Upper lobe of right lung (tissue), 1 donor: ENCODE measurements at regions not wholly inside any gene's neighbourhood (a gene's known extent, or its start where the extent isn't known, plus 50 kb on each side); places are given as distances from the start of the nearest gene placed in this dataset.

Experiments
- ATAC-seq: fragments of 200-7000 bp; cut with Tn5 transposase; one replicate; pipeline ENCODE4 v1.9.1; 2020; ENCODE audit warnings: mild to moderate bottlenecking, moderate library complexity
- DNase-seq: peaks from one replicate; pipeline ENCODE4 v3.0.0-alpha.2; 2020
- H3K27ac ChIP-seq: fragments of 200-600 bp; one replicate; pipeline ENCODE4 v1.8.0; 2022
- H3K27me3 ChIP-seq: fragments of 200-600 bp; one replicate; pipeline ENCODE4 v1.8.0; 2022; ENCODE audit warnings: mild to moderate bottlenecking
- H3K36me3 ChIP-seq: fragments of 200-600 bp; one replicate; pipeline ENCODE4 v1.8.0; 2022
- H3K4me1 ChIP-seq: fragments of 200-600 bp; one replicate; pipeline ENCODE4 v1.8.0; 2022
- H3K4me3 ChIP-seq: fragments of 200-600 bp; one replicate; pipeline ENCODE4 v1.8.0; 2022; ENCODE audit warnings: mild to moderate bottlenecking
- H3K9me3 ChIP-seq: fragments of 200-600 bp; one replicate; pipeline ENCODE4 v1.8.0; 2022
- intact Hi-C: fragments of 100-400 bp; cut with DNase I; formaldehyde crosslinking; loops from one replicate; pipeline ENCODE4 v1.11.0; 2022
- TF ChIP-seq, protein P1 (sequence below): fragments of 200-600 bp; IDR thresholded peaks from one replicate; pipeline ENCODE4 v1.8.0; 2022; ENCODE audit warnings: antibody characterized with exemption
- donor health status: DM: no; HTN: yes; CAD: no; lungs with severe emphysema.

DNA sequence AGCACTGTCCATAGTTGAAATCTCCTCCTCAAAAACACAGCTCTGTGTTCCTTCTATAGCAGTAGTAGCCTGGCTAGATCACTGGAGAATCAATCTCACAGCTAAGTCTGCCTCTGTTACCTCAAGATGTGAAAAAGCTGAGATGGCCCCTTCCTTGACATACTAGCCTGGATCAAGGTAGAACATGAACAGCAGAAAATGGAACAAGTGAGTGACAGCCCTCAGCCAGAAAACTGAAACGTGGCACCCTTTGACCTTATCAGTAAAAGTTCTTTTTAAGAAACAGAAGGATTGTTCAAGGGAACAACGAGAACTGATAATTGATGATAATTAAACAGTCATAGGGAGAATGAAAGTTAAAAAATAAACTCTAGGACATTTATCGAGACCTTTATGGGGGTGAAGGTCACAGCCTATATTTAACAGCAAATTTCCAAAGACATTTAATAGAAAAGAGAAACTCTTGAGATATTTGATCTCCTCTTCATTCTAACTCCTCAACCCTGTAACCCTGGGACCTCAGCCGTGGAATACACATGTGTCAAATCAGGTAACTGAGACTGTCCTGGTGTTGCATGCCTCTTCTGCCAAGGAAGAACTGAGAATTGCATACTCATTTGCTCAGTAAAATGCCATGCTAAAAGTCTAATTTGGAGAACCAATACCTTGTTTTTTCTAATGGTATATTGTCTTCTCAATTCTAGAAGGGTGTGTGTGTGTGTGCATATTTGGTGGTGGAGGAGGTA, 258.0 kb upstream of the ATP2B1 start:
- H3K9me3 ChIP-seq: no peaks in the 10 kb centered on the region
- intact Hi-C loops: no loop called here
- TF ChIP-seq, protein P1, sequence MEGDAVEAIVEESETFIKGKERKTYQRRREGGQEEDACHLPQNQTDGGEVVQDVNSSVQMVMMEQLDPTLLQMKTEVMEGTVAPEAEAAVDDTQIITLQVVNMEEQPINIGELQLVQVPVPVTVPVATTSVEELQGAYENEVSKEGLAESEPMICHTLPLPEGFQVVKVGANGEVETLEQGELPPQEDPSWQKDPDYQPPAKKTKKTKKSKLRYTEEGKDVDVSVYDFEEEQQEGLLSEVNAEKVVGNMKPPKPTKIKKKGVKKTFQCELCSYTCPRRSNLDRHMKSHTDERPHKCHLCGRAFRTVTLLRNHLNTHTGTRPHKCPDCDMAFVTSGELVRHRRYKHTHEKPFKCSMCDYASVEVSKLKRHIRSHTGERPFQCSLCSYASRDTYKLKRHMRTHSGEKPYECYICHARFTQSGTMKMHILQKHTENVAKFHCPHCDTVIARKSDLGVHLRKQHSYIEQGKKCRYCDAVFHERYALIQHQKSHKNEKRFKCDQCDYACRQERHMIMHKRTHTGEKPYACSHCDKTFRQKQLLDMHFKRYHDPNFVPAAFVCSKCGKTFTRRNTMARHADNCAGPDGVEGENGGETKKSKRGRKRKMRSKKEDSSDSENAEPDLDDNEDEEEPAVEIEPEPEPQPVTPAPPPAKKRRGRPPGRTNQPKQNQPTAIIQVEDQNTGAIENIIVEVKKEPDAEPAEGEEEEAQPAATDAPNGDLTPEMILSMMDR: no peak
- DNase-seq (no peak), ATAC-seq (no peak)
- no peaks in the 10 kb centered on the region for H3K27me3 ChIP-seq
- H3K4me3 ChIP-seq: no peak overlapping the region
- no peak overlapping the region for H3K27ac ChIP-seq
- no peaks in the 10 kb centered on the region for H3K4me1 ChIP-seq
- H3K36me3 ChIP-seq: no peaks in the 10 kb centered on the region

DNA sequence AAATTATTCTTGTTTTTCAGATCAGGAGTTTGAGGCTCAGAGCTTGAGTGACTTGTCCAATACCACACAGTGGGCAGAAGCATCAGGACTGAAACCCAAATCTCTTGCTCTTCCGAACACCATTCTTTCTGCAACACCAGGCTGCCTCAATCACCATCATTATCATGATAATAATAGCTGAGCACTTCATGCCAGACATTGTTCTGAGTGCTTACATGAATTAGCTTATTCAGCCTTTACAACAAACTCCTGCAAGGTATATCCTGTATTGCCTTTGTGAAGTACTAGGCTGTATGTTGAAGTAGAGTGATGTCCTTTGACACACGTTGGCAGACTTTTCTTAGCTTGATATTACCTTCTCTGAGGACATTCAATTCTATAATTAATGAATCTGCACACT, 257.4 kb upstream of the ATP2B1 start:
- H3K9me3 ChIP-seq: no peaks in the 10 kb centered on the region
- no peak overlapping the region for H3K27ac ChIP-seq
- H3K36me3 ChIP-seq: no peaks in the 10 kb centered on the region
- ATAC-seq (no peak), DNase-seq (no peak)
- TF ChIP-seq, protein P1: no peak
- no peaks in the 10 kb centered on the region for H3K4me1 ChIP-seq
- no peaks in the 10 kb centered on the region for H3K27me3 ChIP-seq
- H3K4me3 ChIP-seq: no peak overlapping the region
- intact Hi-C loops: no loop called here

DNA sequence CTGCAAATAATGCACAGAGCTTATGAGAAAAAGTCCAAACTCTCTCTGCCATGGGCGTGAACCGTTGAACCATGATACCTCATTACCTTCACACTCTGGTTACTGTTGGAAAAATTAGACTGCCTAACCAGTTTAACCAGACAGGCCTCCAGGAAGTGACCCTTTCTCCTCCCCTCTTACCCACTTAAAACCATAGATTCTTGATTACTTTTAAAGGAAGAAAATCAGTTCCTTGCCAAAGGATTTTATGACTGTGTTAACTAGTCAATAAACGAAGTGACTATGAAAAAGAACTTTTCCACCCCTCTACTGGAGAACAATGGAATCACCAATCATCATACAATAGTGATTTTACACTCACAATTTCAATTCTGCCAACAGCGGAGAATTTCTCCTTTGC, 254.0 kb upstream of the ATP2B1 start:
- no peak overlapping the region for H3K4me3 ChIP-seq

DNA sequence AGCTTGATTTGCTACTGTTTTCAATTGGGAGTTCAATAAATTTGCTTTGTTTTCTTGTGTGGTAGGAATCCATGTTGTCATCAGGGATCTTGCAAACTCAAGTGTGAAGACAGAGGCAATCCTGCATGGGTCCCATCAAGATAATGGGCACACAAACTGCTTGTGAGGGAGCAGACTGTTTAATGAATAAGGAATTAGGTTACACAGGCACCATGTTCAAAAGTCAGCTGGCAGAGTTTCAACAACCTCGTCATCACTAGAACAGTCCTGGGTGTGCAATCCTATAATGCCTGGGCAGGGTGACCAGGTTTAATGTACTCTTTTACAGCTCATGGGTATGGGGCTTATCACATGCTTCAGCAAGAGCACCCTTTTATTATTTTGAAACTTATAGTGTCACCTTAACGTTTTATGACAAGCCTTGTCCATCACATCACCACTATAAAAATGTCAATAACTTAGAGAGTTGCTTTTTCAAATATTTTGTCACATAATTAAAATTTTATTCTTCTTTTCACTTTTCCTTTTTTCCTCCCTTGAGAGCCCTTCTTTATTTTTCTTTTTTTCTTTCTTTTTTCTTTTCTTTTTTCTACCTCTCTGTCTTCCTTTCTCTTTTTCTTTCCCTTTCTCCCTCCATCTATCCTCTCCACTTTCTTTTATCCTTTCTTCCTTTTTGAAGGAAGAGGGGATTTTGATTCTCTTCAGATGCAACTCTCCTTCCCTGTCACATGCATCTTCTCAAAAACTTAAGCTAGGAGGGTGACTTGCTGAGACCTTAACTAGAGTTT, 252.2 kb upstream of the ATP2B1 start:
- Histone ChIP-seq H3K27ac (no peak overlapping the region), H3K4me1 (no peaks in the 10 kb centered on the region), H3K4me3 (no peak overlapping the region), H3K36me3 (no peaks in the 10 kb centered on the region), H3K9me3 (no peaks in the 10 kb centered on the region), H3K27me3 (no peaks in the 10 kb centered on the region)
- ATAC-seq: no peak
- TF ChIP-seq, protein P1: no peak
- intact Hi-C loops: no loop called here
- DNase-seq: no peak

More for the DNA sequence above, 254.0 kb upstream of the ATP2B1 start:
- ATAC-seq (no peak), DNase-seq (no peak)
- Histone ChIP-seq H3K27ac (no peak overlapping the region), H3K27me3 (no peaks in the 10 kb centered on the region), H3K9me3 (no peaks in the 10 kb centered on the region), H3K4me1 (no peaks in the 10 kb centered on the region), H3K36me3 (no peaks in the 10 kb centered on the region)
- intact Hi-C loops: no loop called here
- TF ChIP-seq, protein P1: peak; percentile 18

DNA sequence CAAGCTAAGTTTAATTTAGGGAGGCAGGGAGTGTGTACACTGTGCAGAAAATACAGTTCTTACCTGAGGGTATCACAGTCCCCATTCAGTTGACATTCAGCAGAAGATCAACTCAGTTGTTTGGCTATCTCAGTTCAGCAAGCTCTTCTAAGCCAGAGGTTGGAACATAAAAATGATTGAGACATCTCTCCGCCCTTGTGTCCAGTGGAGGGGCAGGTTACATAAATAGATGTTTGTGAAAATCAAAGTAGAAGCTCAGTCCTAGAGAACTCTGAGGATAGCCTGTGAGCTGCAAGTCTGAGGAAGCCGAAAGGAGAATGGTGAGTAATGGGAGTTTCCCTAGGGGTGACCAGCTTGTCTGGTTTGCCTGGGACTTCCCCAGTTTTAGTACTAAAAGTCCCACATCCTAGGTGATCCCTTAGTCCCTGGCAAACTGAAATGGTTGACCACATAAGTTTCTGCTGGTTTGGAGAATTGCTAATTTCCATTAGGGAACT, 251.4 kb upstream of the ATP2B1 start:
- TF ChIP-seq, protein P1: no peak
- no peaks in the 10 kb centered on the region for H3K36me3 ChIP-seq
- no peak for DNase-seq
- ATAC-seq: peak; percentile 51
- no peaks in the 10 kb centered on the region for H3K9me3 ChIP-seq
- H3K4me1 ChIP-seq: no peaks in the 10 kb centered on the region
- H3K27ac ChIP-seq: no peak overlapping the region
- no peaks in the 10 kb centered on the region for H3K27me3 ChIP-seq
- H3K4me3 ChIP-seq: no peak overlapping the region
- intact Hi-C loops: no loop called here
